LNCaP clone FGC (cell line): ENCODE measurements at regions not wholly inside any gene's neighbourhood (a gene's known extent, or its start where the extent isn't known, plus 50 kb on each side); places are given as distances from the start of the nearest gene placed in this dataset.
A peak's percentile ranks its signal among the peaks of the same experiment; 100 is the strongest.

ENCODE experiments used
- DNase-seq: peaks from one replicate; pipeline ENCODE4 v3.0.0-alpha.2; 2011; ENCODE audit warnings: low read depth
- H3K4me3 ChIP-seq: 2 replicates; pipeline ENCODE4 v1.5.1; 2011; ENCODE audit warnings: mild to moderate bottlenecking, low read depth, low read length, control low read depth
- CTCF ChIP-seq: IDR thresholded peaks from 2 replicates; pipeline ENCODE4 v1.5.1; 2012; ENCODE audit warnings: mild to moderate bottlenecking; ENCODE audit not compliant: control insufficient read depth, insufficient read depth; ENCODE audit errors: extremely low read depth

GRCh38 chr18:41713969-41714825 lies 240.8 kb upstream of the PIK3C3 start:
- DNase-seq, result no peak
- no peak overlapping the region for H3K4me3 ChIP-seq
- TF ChIP-seq CTCF, result no peak

DNA sequence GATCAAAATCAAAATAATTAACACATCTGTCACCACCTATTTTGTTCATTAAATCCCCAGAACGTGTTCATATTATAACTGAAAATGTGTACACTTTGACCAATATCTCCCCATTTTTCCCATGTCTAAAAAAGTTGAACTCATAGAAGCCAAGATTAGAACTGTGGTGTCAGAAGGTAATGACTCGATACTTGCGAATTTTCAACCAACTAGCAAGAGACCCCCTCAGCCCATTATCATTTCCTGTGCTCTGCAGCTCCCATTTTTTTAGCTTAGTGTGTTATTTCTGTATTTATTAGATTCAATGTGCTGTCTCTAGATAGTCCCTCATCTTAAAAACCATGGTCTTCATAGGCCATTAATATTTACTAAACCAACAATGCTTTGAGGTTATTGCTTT lies 248.7 kb upstream of the PIK3C3 start:
- TF ChIP-seq CTCF, result no peak
- no peak overlapping the region for H3K4me3 ChIP-seq
- no peak for DNase-seq

GRCh38 chr18:41703744-41704530 lies 251.1 kb upstream of the PIK3C3 start:
- TF ChIP-seq CTCF, result no peak
- H3K4me3 ChIP-seq, result no peak overlapping the region
- no peak for DNase-seq

GRCh38 chr18:41700416-41700815 lies 254.6 kb upstream of the PIK3C3 start:
- no peak for TF ChIP-seq CTCF
- no peak for DNase-seq
- H3K4me3 ChIP-seq, result no peak overlapping the region

GRCh38 chr18:41695441-41695840 lies 259.6 kb upstream of the PIK3C3 start:
- peak overlapping the region; percentile 12 for H3K4me3 ChIP-seq

GRCh38 chr18:41693008-41693407 lies 262.0 kb upstream of the PIK3C3 start:
- DNase-seq, result no peak
- no peak for TF ChIP-seq CTCF
- H3K4me3 ChIP-seq, result no peak overlapping the region

More at GRCh38 chr18:41695441-41695840, 259.6 kb upstream of the PIK3C3 start:
- DNase-seq, result no peak
- no peak for TF ChIP-seq CTCF
